HL-60/S4 treated with phorbol 12-myristate 13-acetate at 8.2 ng/mL for 4 days and 3 days (cell line): ENCODE measurements at regions not wholly inside any gene's neighbourhood (a gene's known extent, or its start where the extent isn't known, plus 50 kb on each side); places are given as distances from the start of the nearest gene placed in this dataset.

Experiments used
- in situ Hi-C: fragments of 300-500 bp; cut with MboI; formaldehyde crosslinking; loops from 2 replicates; pipeline ENCODE4 v1.15.0; 2022; ENCODE audit warnings: low sequenced_read_pairs

- in situ Hi-C loops, result no loop called here
These were observed 272.9 kb upstream of the EPHA4 start for GRCh38 chr2:221845021-221845365.

GRCh38 chr2:221844212-221845020 is 272.3 kb upstream of the EPHA4 start:
- in situ Hi-C loops, result no loop called here

DNA sequence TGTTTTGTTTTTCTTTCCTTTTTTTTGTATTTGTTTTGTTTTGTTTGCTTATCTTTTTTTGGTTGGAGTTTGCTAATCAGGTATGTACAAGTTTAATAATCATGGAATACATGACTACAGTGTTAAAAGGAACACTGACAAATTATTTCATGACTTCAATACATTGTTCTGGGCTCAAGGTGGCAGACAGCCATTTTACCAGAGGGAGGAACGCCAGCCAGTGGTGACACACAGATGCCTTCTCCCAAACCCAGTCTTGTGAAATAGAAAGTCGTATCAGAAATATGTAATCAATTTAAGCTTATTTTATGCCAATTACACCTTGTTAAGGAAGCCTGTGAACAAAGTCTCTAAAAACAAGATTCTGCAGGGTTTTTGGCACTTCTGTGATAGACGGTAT is 264.0 kb upstream of the EPHA4 start:
- in situ Hi-C loops, result no loop called here

DNA sequence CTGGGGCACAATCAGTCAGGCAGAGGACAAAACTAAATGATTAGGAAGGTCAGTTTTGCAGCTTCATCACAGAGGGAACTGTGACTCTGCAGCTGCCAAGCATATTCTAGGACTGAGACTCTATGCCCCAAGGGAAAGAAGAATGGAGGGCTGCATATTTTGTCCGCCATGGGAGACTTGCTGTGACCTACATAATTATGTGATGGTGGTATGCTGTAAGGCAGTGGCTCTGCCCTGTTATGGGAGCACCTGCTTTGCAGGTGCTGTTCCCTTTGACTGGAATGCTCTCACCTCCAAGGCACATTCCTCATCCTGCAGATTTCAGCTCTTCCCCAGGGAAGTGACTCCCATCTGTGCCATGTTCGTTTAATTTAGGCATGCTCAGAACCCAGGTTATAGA is 261.9 kb upstream of the EPHA4 start:
- in situ Hi-C loops, result no loop called here

GRCh38 chr2:221831051-221831450 is 258.9 kb upstream of the EPHA4 start:
- in situ Hi-C loops, result no loop called here

DNA sequence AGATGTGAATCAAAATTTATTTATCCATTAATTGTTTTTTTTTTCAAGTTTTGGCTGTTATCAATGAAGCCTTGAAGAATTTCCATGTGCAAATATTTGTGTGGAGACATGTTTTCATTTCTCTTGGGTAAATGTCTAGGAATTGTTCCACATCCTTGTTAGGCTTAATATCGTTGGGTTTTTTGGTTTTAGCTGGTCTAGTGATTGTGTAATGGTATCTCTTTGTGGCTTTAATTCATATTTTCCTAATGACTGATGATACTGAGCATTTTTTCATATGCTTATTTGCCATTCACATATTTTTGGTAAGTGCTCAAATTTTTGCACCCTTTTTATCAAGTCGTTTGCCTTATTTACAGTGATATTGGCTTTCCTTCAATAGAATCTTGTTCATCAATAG is 250.3 kb upstream of the EPHA4 start:
- in situ Hi-C loops, result no loop called here

DNA sequence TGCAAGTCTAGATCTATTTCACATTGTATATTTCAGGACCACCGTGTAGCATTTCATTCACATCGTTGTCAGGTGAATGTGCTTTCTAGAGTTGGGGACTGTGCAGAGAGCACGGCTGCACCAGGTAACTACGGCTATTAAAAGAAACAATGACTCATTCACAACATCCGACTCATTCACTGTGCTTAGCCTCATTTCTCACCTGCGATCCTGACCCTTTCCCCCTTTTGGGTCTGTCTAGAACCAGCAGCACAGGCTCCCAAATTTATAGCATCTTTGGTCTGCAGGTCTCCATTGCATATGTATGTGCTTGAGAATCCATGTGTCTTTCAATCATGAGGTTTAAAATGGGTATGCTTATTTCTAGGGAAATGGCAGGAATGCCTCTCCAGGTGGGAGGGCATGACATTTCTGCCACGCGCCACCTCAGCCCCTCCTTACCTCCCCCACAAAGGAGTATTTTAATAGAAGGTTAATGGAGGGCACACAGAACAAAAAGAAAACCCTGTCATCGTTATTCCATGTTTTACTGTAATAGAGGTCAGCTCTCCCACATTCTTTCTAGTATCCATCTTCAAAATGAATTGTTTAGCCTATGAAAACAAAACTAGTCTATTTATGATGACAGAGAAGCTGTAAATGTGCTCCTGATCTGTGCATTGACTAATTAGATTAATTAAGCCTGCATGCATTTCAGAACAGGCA is 246.7 kb upstream of the EPHA4 start:
- in situ Hi-C loops, result no loop called here

- in situ Hi-C loops, result no loop called here
These were observed 245.8 kb upstream of the EPHA4 start for GRCh38 chr2:221817878-221818277.

- in situ Hi-C loops, result no loop called here
These were observed 244.9 kb upstream of the EPHA4 start for GRCh38 chr2:221817052-221817451.

DNA sequence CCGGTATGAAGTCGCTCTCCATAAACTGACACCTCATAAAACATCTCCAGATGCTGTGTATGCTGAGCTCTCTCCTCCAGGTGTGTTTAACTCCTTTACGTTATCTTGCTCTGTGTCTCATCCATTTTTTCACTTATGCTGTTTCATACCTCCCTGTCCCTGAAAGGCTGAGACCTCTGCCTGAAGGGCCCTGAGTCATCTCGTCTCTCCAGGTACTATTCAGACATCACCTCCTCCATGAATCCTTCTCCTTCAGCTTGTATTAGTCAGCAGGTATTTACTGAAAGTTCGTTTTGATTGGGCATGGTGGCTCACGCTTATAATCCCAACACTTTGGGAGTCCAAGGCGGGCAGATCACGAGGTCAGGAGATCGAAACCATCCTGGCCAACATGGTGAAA is 244.5 kb upstream of the EPHA4 start:
- in situ Hi-C loops, result no loop called here

GRCh38 chr2:221810650-221811049 is 238.5 kb upstream of the EPHA4 start:
- in situ Hi-C loops, result no loop called here

- in situ Hi-C loops, result no loop called here
These were observed 238.1 kb upstream of the EPHA4 start for GRCh38 chr2:221810245-221810644.

DNA sequence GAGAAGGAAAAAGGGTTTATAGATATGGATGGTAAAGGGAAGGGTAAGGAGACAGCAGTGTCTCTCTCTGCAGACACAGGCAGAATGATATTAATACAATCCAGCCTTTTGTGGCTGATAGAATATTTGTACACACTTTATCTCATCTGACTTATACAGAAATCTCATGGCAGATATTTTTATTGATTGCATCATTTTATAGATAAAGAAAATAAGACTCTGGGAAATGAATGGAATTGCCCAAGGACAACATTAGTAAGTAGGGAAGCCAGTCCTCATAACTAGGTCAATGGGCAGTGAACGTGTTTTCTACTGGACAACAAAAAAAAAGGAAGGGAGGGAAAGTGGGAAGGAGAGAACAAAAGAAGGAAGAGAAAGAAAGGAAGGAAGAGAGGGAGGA is 236.4 kb upstream of the EPHA4 start:
- in situ Hi-C loops, result no loop called here

- in situ Hi-C loops, result no loop called here
These were observed 235.6 kb upstream of the EPHA4 start for GRCh38 chr2:221807706-221808105.

- in situ Hi-C loops, result no loop called here
These were observed 230.0 kb upstream of the EPHA4 start for GRCh38 chr2:221802089-221802488.

GRCh38 chr2:221792971-221793521 is 220.9 kb upstream of the EPHA4 start:
- in situ Hi-C loops, result no loop called here

DNA sequence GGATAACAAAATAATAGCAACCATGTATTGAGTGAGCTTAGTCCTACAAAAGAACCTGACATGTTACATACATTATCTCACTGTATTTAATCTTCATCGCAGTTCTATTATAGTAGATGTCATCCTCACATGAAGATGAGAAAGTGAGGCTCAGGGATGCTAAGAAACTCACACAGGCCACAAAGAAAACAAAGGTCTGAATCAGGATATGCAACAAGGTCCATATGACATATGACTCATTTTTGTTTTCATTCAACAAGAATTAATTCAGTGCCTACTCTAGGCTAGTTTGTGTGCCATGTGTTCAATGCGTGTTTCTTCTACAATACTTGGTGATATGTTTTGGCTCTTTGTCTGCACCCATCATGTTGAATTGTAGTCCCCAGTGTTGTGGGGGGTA is 219.7 kb upstream of the EPHA4 start:
- in situ Hi-C loops, result no loop called here

- in situ Hi-C loops, result no loop called here
These were observed 215.5 kb upstream of the EPHA4 start for GRCh38 chr2:221787561-221787960.

DNA sequence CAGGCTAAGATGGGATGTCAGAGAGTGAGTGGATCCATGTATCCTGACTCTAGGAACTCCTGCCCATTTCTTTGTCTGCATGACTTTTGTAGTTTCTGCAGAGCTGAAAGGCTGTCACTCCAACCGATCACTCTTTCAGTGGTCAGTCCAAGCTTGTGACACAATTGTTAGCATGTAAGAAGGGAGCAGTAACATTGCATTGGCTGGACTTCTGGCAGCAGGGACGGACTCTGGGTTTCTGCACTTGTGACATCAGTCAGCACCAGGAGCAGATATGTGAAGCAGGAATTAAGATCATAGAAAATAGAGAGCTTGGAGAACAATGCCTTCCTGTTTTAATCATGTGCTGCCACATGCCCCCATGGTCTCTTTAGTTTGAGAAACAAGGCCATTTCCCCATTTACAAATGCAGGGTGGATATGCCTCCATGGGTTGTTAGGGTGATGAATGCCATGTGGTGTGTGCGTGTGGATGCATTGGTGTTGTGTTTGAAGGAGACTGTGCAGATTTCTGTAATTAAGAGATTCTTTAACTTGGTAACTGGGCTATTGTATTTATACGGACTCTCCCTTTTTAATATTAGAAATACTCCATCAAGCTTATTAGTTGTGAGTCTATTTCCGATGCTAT is 214.3 kb upstream of the EPHA4 start:
- in situ Hi-C loops, result no loop called here

- in situ Hi-C loops, result no loop called here
These were observed 208.2 kb upstream of the EPHA4 start for GRCh38 chr2:221780281-221780688.

- in situ Hi-C loops, result no loop called here
These were observed 207.5 kb upstream of the EPHA4 start for GRCh38 chr2:221779614-221780067.

GRCh38 chr2:221778025-221778424 is 205.9 kb upstream of the EPHA4 start:
- in situ Hi-C loops, result no loop called here
